B cell (primary cell): ENCODE measurements at regions not wholly inside any gene's neighbourhood (a gene's known extent, or its start where the extent isn't known, plus 50 kb on each side); places are given as distances from the start of the nearest gene placed in this dataset.

Experiments used
- EZH2 ChIP-seq: IDR thresholded peaks from 2 replicates; pipeline ENCODE4 v1.6.1; 2012; ENCODE audit warnings: borderline replicate concordance, low read depth, mild to moderate bottlenecking, moderate library complexity, low read length; ENCODE audit not compliant: insufficient read depth, poor library complexity, severe bottlenecking
- TF ChIP-seq, protein P1 (sequence below): fragments of 200-600 bp; IDR thresholded peaks from one replicate; pipeline ENCODE4 v1.8.0; 2022; ENCODE audit warnings: antibody characterized with exemption, mild to moderate bottlenecking

DNA sequence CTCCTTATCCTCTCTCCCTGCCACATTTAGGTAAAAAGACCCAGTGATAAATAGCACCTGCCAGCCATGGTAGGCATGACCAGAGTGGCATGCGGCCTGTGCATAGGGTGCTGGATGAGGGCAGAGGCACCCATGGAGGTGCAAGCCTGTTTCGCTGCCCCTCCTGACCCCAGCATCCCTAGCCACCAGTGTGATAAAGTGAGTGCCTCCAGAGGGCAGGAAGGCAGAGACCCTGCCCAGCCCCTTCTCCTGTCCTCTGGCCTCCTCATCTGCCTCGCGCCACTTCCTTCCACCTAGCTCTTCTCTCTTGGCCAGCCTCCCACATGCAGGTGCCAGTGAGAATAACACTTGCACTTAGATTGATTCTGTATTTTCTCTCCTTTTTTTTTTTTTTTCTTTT lies 108.3 kb upstream of the FUT8 start:
- TF ChIP-seq, protein P1, sequence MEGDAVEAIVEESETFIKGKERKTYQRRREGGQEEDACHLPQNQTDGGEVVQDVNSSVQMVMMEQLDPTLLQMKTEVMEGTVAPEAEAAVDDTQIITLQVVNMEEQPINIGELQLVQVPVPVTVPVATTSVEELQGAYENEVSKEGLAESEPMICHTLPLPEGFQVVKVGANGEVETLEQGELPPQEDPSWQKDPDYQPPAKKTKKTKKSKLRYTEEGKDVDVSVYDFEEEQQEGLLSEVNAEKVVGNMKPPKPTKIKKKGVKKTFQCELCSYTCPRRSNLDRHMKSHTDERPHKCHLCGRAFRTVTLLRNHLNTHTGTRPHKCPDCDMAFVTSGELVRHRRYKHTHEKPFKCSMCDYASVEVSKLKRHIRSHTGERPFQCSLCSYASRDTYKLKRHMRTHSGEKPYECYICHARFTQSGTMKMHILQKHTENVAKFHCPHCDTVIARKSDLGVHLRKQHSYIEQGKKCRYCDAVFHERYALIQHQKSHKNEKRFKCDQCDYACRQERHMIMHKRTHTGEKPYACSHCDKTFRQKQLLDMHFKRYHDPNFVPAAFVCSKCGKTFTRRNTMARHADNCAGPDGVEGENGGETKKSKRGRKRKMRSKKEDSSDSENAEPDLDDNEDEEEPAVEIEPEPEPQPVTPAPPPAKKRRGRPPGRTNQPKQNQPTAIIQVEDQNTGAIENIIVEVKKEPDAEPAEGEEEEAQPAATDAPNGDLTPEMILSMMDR: no peak
- no peak for TF ChIP-seq EZH2
